Mucosa of descending colon (tissue), 3 donors: ENCODE measurements at regions not wholly inside any gene's neighbourhood (a gene's known extent, or its start where the extent isn't known, plus 50 kb on each side); places are given as distances from the start of the nearest gene placed in this dataset.

Experiments used
- ATAC-seq: fragments of 200-7000 bp; cut with Tn5 transposase; one replicate; pipeline ENCODE4 v1.9.1; 2020; ENCODE audit warnings: mild to moderate bottlenecking, moderate library complexity
- DNase-seq, 3 donors: peaks; one replicate each; pipeline ENCODE4 v3.0.0-alpha.2; 2020
- H3K36me3 ChIP-seq: fragments of 200-600 bp; one replicate; pipeline ENCODE4 v1.8.0; 2021; ENCODE audit warnings: low read depth, mild to moderate bottlenecking
- H3K4me1 ChIP-seq: fragments of 200-600 bp; one replicate; pipeline ENCODE4 v1.8.0; 2021; ENCODE audit warnings: low read depth, mild to moderate bottlenecking
- H3K4me3 ChIP-seq: fragments of 200-600 bp; one replicate; pipeline ENCODE4 v1.8.0; 2021; ENCODE audit warnings: mild to moderate bottlenecking
- H3K9me3 ChIP-seq: fragments of 200-600 bp; one replicate; pipeline ENCODE4 v1.8.0; 2021; ENCODE audit warnings: mild to moderate bottlenecking
- intact Hi-C, 2 donors: fragments of 100-400 bp; cut with DNase I in 1 of 2; cut with micrococcal nuclease in 1 of 2; formaldehyde crosslinking; loops; one replicate each; pipeline versions ENCODE4 v1.11.0 to v1.11.1; 2022; cut with DNase I, micrococcal nuclease
- TF ChIP-seq, protein P1 (sequence below): fragments of 200-600 bp; IDR thresholded peaks from one replicate; pipeline ENCODE4 v1.8.0; 2022; ENCODE audit warnings: antibody characterized with exemption, mild to moderate bottlenecking
- donor health status: DM: no; HTN: no; CAD: no; lungs with moderate emphysema.
- donor health status: DM: no; HTN: no; CAD: no.
- donor health status: DM: no; HTN: yes; CAD: no.

DNA sequence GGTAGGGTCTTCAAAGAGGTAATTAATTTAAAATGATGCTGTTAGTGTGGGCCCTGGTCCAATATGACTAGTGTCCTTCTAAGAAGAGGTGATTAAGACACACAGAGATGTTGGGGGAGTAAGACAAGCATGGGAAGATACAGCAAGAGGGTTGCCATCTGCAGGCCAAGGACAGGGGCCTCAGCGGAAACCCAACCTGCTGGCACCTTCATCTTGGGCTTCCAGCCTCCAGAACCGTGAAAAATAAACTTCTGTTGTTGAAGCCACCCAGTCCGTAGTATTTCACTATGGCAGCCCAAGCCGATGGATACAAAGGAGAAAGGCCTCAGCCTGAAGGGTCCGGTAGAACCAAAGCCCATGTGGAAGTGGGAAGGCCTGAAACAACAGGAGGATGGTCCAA, 161.7 kb upstream of the UBE2E1 start:
- H3K36me3 ChIP-seq: no peaks in the 10 kb centered on the region
- TF ChIP-seq, protein P1, sequence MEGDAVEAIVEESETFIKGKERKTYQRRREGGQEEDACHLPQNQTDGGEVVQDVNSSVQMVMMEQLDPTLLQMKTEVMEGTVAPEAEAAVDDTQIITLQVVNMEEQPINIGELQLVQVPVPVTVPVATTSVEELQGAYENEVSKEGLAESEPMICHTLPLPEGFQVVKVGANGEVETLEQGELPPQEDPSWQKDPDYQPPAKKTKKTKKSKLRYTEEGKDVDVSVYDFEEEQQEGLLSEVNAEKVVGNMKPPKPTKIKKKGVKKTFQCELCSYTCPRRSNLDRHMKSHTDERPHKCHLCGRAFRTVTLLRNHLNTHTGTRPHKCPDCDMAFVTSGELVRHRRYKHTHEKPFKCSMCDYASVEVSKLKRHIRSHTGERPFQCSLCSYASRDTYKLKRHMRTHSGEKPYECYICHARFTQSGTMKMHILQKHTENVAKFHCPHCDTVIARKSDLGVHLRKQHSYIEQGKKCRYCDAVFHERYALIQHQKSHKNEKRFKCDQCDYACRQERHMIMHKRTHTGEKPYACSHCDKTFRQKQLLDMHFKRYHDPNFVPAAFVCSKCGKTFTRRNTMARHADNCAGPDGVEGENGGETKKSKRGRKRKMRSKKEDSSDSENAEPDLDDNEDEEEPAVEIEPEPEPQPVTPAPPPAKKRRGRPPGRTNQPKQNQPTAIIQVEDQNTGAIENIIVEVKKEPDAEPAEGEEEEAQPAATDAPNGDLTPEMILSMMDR: no peak
- DNase-seq (no peak), ATAC-seq (no peak)
- intact Hi-C loops: no loop called here
- no peaks in the 10 kb centered on the region for H3K9me3 ChIP-seq
- H3K4me3 ChIP-seq: no peak overlapping the region
- H3K4me1 ChIP-seq: peaks cover 17% of the 10 kb centered on the region

DNA sequence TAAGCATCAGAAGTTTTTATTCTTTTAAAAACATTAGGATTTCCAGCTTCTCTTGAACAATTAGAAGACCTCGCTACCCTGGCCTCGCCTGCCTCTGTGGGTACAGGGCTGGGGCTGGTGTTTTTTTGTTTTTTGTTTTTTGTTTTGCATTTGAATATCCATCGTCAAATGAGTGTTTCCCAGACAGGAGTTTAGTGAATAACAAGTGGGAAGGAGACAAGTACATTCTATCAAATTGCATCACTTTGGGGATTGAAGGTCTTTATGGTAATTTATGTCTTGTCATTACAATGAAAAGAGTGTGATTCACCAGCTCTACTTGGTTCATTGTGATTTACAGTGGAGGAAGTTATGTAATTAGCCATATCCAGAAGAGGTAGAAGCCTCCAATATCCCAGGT, 161.1 kb upstream of the UBE2E1 start:
- H3K4me3 ChIP-seq: no peak overlapping the region
- H3K4me1 ChIP-seq: peaks cover 20% of the 10 kb centered on the region
- peak; percentile 45 for ATAC-seq
- no peak for DNase-seq
- H3K9me3 ChIP-seq: no peaks in the 10 kb centered on the region
- TF ChIP-seq, protein P1: no peak
- no peaks in the 10 kb centered on the region for H3K36me3 ChIP-seq
- intact Hi-C loops: no loop called here

DNA sequence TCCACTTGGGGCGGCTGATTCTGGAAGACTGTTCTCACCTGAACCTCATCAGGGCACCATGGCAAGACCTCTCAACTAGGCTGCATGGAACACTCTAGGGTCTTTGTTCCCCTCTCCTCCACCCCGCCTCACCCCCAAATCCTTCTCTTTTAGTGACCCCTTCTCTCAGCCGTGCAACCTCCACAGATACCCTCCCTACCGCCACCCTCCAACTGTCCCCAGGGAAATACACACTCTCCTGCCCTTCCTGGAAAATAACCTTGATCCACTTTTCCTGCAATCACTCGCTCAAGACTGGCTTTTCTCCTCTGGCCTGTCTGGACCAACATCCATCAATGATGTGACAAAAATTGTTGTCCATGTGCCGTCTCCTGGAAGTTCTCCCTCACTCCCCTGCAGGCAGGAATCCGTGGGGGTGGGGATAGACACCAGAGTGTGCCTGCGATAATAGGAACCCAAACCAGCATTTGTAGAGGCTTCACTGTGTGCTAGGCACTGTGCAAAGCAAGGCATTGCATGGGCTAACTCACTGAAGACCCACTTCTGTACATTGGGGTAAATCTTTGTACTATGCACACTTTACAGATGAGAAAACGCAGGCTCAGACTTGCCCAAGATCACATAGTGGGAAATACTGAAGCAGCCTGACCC, 160.1 kb upstream of the UBE2E1 start:
- H3K4me3 ChIP-seq: no peak overlapping the region
- peaks cover 20% of the 10 kb centered on the region for H3K4me1 ChIP-seq
- ATAC-seq: no peak
- no peaks in the 10 kb centered on the region for H3K36me3 ChIP-seq
- H3K9me3 ChIP-seq: no peaks in the 10 kb centered on the region
- TF ChIP-seq, protein P1: no peak
- DNase-seq: no peak
- intact Hi-C loops: no loop called here

DNA sequence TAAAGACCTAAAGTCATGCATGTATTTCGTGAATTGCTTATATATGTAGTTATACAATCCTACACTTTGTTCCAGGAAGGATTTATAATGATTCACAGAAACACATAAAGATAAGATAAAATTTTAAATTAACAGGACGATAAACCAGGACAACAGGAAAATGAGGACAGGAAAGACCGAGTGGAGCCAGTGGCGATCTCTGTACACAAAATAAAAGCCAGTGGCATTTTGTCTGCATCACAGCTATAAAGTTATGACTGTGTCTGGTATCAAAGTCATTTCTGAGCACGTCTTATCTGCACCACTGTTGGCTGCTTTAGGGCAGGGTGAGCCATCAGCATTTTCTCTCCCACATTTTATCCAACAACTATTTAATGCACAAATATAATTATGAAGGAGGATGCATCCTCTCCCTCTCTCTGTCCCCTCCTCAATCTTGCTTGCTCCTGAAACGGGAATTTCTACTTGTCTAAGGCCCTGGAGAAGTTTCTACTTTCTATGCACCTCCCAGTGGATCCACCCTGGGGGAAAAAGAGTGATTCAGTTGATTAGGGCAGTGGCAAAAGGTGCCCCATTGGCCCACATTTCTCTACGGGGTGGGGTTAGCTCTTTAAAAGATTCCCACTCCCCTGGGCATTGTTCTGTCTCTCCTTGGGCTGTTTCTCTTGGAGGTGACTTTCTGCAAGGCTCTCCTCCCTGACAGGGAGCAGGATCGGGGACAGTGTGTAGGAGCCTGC, 159.4 kb upstream of the UBE2E1 start:
- TF ChIP-seq, protein P1: no peak
- H3K4me3 ChIP-seq: no peak overlapping the region
- ATAC-seq (peak; percentile 76), DNase-seq (peak in 1 of 3 donors; percentile 42)
- no peaks in the 10 kb centered on the region for H3K9me3 ChIP-seq
- no peaks in the 10 kb centered on the region for H3K36me3 ChIP-seq
- peaks cover 20% of the 10 kb centered on the region for H3K4me1 ChIP-seq
- intact Hi-C loops: no loop called here

DNA sequence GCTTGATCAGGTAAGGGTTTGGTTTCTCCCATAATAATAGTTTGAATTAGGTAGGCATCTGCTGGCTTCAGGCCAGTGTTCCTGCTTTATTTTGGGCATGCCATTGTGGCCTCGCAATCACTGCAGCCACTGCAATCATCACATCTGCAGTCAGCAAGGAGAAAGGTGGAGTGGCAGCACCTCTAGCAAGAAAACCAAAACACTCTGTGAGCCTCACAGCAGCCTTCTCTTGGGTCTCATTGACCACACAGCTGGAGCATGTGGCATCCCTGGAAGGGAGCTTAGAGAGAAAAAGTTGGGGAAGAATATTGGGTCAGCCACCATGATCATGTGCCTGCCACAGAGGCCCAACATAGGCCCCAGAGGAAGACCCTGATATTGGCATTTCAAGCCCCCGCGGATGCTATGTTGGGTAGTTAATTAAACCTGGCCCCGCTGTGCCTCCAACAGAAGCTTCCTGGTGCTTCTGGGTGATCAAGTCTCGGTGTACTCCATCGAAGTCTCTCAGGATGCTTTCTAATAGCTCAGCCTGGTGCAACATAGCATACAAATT, 158.0 kb upstream of the UBE2E1 start:
- no peaks in the 10 kb centered on the region for H3K9me3 ChIP-seq
- no peak overlapping the region for H3K4me3 ChIP-seq
- DNase-seq: no peak
- TF ChIP-seq, protein P1: no peak
- no peak for ATAC-seq
- H3K4me1 ChIP-seq: peaks cover 20% of the 10 kb centered on the region
- no peaks in the 10 kb centered on the region for H3K36me3 ChIP-seq
- intact Hi-C loops: no loop called here
